Esophagus squamous epithelium (tissue), 4 donors: ENCODE measurements at regions not wholly inside any gene's neighbourhood (a gene's known extent, or its start where the extent isn't known, plus 50 kb on each side); places are given as distances from the start of the nearest gene placed in this dataset.

Experiments used
- POLR2A ChIP-seq, 4 donors: fragments of 450-650 bp; IDR thresholded peaks; one replicate each; pipeline ENCODE4 v1.6.1; 2017; ENCODE audit warnings: antibody characterized with exemption in 4 of 4, mild to moderate bottlenecking in 4 of 4, moderate library complexity in 3 of 4
- TF ChIP-seq, protein P1 (sequence below), 6 experiments: fragments of 450-650 bp in 4 of 6; fragments of 200-600 bp in 2 of 6; sonication (generic) in 2 of 6; IDR thresholded peaks; one replicate each; pipeline ENCODE4 v1.5.1; 2016 to 2019; ENCODE audit warnings: antibody characterized with exemption in 6 of 6, mild to moderate bottlenecking in 4 of 6, moderate library complexity in 4 of 6

DNA sequence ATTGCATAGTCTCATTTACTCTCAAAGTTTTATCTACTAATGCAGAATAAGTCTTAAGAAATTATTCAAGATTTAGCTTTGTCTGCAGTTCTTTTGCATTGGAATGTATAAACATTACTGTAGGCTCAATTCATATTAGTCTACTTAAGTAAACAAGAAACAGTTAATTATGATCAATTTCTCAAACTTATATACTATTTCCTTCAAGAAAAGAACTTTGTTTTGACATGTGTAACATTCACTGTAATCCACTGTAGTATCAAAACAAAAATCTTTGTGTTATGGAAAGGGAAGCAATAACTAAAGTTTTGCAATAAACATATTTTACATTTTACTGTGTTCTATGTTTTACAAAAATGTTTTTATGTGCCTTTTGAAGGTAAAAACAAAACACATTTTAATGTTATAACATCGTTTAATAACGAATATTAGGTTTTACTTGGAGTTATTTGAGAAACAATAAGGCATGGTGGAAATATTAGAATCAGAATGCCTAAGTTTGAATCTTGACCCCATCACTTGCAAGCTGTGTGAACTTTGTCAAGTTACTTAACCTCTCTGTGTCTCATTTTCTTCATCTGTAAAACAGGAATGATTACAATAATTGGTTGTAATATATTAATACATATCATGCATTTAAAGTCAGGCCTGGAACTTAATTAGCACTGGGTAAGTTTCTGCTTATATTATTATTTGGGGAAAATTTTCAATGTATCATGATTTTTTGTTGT, 77.0 kb upstream of the DPH5 start:
- TF ChIP-seq, protein P1, sequence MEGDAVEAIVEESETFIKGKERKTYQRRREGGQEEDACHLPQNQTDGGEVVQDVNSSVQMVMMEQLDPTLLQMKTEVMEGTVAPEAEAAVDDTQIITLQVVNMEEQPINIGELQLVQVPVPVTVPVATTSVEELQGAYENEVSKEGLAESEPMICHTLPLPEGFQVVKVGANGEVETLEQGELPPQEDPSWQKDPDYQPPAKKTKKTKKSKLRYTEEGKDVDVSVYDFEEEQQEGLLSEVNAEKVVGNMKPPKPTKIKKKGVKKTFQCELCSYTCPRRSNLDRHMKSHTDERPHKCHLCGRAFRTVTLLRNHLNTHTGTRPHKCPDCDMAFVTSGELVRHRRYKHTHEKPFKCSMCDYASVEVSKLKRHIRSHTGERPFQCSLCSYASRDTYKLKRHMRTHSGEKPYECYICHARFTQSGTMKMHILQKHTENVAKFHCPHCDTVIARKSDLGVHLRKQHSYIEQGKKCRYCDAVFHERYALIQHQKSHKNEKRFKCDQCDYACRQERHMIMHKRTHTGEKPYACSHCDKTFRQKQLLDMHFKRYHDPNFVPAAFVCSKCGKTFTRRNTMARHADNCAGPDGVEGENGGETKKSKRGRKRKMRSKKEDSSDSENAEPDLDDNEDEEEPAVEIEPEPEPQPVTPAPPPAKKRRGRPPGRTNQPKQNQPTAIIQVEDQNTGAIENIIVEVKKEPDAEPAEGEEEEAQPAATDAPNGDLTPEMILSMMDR (IDR thresholded peaks at IDR 0.05), result no peak
- no peak for TF ChIP-seq POLR2A (IDR thresholded peaks at IDR 0.05)
